ENCODE measurements at regions not wholly inside any gene's neighbourhood (a gene's known extent, or its start where the extent isn't known, plus 50 kb on each side); places are given as distances from the start of the nearest gene placed in this dataset.

GRCh38 chr2:83022631-83023210 lies 1436.4 kb downstream of the SUCLG1 start:
- Histone ChIP-seq H3K9ac (ENCODE audit: low read depth, low read length) (no peak overlapping the region), H3K4me2 (ENCODE audit: insufficient read depth, low read length) (no peak overlapping the region), H3K79me2 (ENCODE audit: insufficient read depth, low read length) (no peaks in the 10 kb centered on the region), H2AFZ (ENCODE audit: low read depth, low read length) (no peak overlapping the region), H3K36me3 (ENCODE audit: insufficient read depth, low read length) (no peaks in the 10 kb centered on the region), H3K4me3 (ENCODE audit: low read depth in 1 of 2, low read length in 2 of 2) (no peak overlapping the region), H3K27ac (ENCODE audit: low read length) (no peak overlapping the region), H3K27me3 (ENCODE audit: insufficient read depth, low read length, poor library complexity) (no peaks in the 10 kb centered on the region), H4K20me1 (ENCODE audit: insufficient read depth, low read length) (no peaks in the 10 kb centered on the region), H3K9me3 (ENCODE audit: insufficient read depth, low read length, severe bottlenecking) (no peaks in the 10 kb centered on the region), H3K4me1 (ENCODE audit: insufficient read depth, low read length) (no peaks in the 10 kb centered on the region)
- DNase-seq = no peak
- TF ChIP-seq CTCF (IDR thresholded peaks at IDR 0.05; ENCODE audit: borderline replicate concordance, extremely low read depth, low read length, poor library complexity, severe bottlenecking) = no peak
- TF ChIP-seq EZH2 (IDR thresholded peaks at IDR 0.05; ENCODE audit: borderline replicate concordance, low read depth, low read length, severe bottlenecking) = no peak
- no peak for ATAC-seq (ENCODE audit: insufficient read depth, low read depth)

GRCh38 chr2:83017366-83018090 lies 1441.6 kb downstream of the SUCLG1 start:
- Histone ChIP-seq H2AFZ (ENCODE audit: low read depth, low read length) (no peak overlapping the region), H3K27me3 (ENCODE audit: insufficient read depth, low read length, poor library complexity) (no peaks in the 10 kb centered on the region), H3K4me3 (ENCODE audit: low read depth in 1 of 2, low read length in 2 of 2) (no peak overlapping the region), H3K4me2 (ENCODE audit: insufficient read depth, low read length) (no peak overlapping the region), H3K79me2 (ENCODE audit: insufficient read depth, low read length) (no peaks in the 10 kb centered on the region), H3K9ac (ENCODE audit: low read depth, low read length) (no peak overlapping the region), H3K4me1 (ENCODE audit: insufficient read depth, low read length) (no peaks in the 10 kb centered on the region), H3K27ac (ENCODE audit: low read length) (no peak overlapping the region), H3K9me3 (ENCODE audit: insufficient read depth, low read length, severe bottlenecking) (no peaks in the 10 kb centered on the region), H4K20me1 (ENCODE audit: insufficient read depth, low read length) (no peaks in the 10 kb centered on the region), H3K36me3 (ENCODE audit: insufficient read depth, low read length) (no peaks in the 10 kb centered on the region)
- no peak for ATAC-seq (ENCODE audit: insufficient read depth, low read depth)
- TF ChIP-seq EZH2 (IDR thresholded peaks at IDR 0.05; ENCODE audit: borderline replicate concordance, low read depth, low read length, severe bottlenecking) (no peak), CTCF (IDR thresholded peaks at IDR 0.05; ENCODE audit: borderline replicate concordance, extremely low read depth, low read length, poor library complexity, severe bottlenecking) (no peak)
- DNase-seq = no peak

GRCh38 chr2:83016343-83017110 lies 1442.6 kb downstream of the SUCLG1 start:
- no peak overlapping the region for H3K9ac ChIP-seq (ENCODE audit: low read depth, low read length)
- H4K20me1 ChIP-seq (ENCODE audit: insufficient read depth, low read length) = no peaks in the 10 kb centered on the region
- H2AFZ ChIP-seq (ENCODE audit: low read depth, low read length) = no peak overlapping the region
- no peak overlapping the region for H3K27ac ChIP-seq (ENCODE audit: low read length)
- no peaks in the 10 kb centered on the region for H3K4me1 ChIP-seq (ENCODE audit: insufficient read depth, low read length)
- H3K27me3 ChIP-seq (ENCODE audit: insufficient read depth, low read length, poor library complexity) = no peaks in the 10 kb centered on the region
- ATAC-seq (ENCODE audit: insufficient read depth, low read depth) (no peak), DNase-seq (no peak)
- TF ChIP-seq EZH2 (IDR thresholded peaks at IDR 0.05; ENCODE audit: borderline replicate concordance, low read depth, low read length, severe bottlenecking) (no peak), CTCF (IDR thresholded peaks at IDR 0.05; ENCODE audit: borderline replicate concordance, extremely low read depth, low read length, poor library complexity, severe bottlenecking) (no peak)
- no peaks in the 10 kb centered on the region for H3K36me3 ChIP-seq (ENCODE audit: insufficient read depth, low read length)
- no peaks in the 10 kb centered on the region for H3K9me3 ChIP-seq (ENCODE audit: insufficient read depth, low read length, severe bottlenecking)
- H3K4me3 ChIP-seq (ENCODE audit: low read depth in 1 of 2, low read length in 2 of 2) = no peak overlapping the region
- H3K4me2 ChIP-seq (ENCODE audit: insufficient read depth, low read length) = no peak overlapping the region
- H3K79me2 ChIP-seq (ENCODE audit: insufficient read depth, low read length) = no peaks in the 10 kb centered on the region
